Fibroblast of skin of left quadriceps (primary cell): ENCODE measurements at regions not wholly inside any gene's neighbourhood (a gene's known extent, or its start where the extent isn't known, plus 50 kb on each side); places are given as distances from the start of the nearest gene placed in this dataset.

Experiments used
- DNase-seq, 2 experiments: peaks; one replicate each; pipeline ENCODE4 v3.0.0-alpha.2; 2013; ENCODE audit warnings: low read depth in 2 of 2

GRCh38 chr20:11281240-11281639, 607.4 kb upstream of the JAG1 start:
- DNase-seq, result no peak

- no peak for DNase-seq
Measured at GRCh38 chr20:11281768-11282167, 608.0 kb upstream of the JAG1 start.

GRCh38 chr20:11287126-11287525, 613.3 kb upstream of the JAG1 start:
- DNase-seq, result no peak

- no peak for DNase-seq
Measured at GRCh38 chr20:11296221-11296620, 621.5 kb upstream of the BTBD3 start.

GRCh38 chr20:11296951-11297350, 620.7 kb upstream of the BTBD3 start:
- DNase-seq, result no peak

GRCh38 chr20:11301699-11302098, 616.0 kb upstream of the BTBD3 start:
- no peak for DNase-seq

GRCh38 chr20:11302436-11302835, 615.3 kb upstream of the BTBD3 start:
- no peak for DNase-seq

- no peak for DNase-seq
Measured at GRCh38 chr20:11304795-11305194, 612.9 kb upstream of the BTBD3 start.

GRCh38 chr20:11305406-11305805, 612.3 kb upstream of the BTBD3 start:
- no peak for DNase-seq

GRCh38 chr20:11311659-11312224, 606.0 kb upstream of the BTBD3 start:
- no peak for DNase-seq

GRCh38 chr20:11315525-11315924, 602.2 kb upstream of the BTBD3 start:
- no peak for DNase-seq

GRCh38 chr20:11316244-11316643, 601.4 kb upstream of the BTBD3 start:
- no peak for DNase-seq

GRCh38 chr20:11320033-11320432, 597.7 kb upstream of the BTBD3 start:
- no peak for DNase-seq

- peak; percentile 80 to 81 for DNase-seq
Measured at GRCh38 chr20:11323816-11324215, 593.9 kb upstream of the BTBD3 start.

GRCh38 chr20:11324990-11325389, 592.7 kb upstream of the BTBD3 start:
- DNase-seq, result no peak

- no peak for DNase-seq
Measured at GRCh38 chr20:11328839-11329238, 588.9 kb upstream of the BTBD3 start.

- DNase-seq, result no peak
Measured at GRCh38 chr20:11329271-11329670, 588.4 kb upstream of the BTBD3 start.

- DNase-seq, result no peak
Measured at GRCh38 chr20:11331096-11331495, 586.6 kb upstream of the BTBD3 start.

- no peak for DNase-seq
Measured at GRCh38 chr20:11332381-11332780, 585.3 kb upstream of the BTBD3 start.

- DNase-seq, result no peak
Measured at GRCh38 chr20:11333634-11334033, 584.1 kb upstream of the BTBD3 start.

GRCh38 chr20:11337361-11338130, 580.1 kb upstream of the BTBD3 start:
- DNase-seq, result no peak

- DNase-seq, result no peak
Measured at GRCh38 chr20:11338496-11339306, 579.0 kb upstream of the BTBD3 start.

- DNase-seq, result no peak
Measured at GRCh38 chr20:11344939-11345338, 572.8 kb upstream of the BTBD3 start.
